Ascending aorta (tissue), 2 donors: ENCODE measurements at regions not wholly inside any gene's neighbourhood (a gene's known extent, or its start where the extent isn't known, plus 50 kb on each side); places are given as distances from the start of the nearest gene placed in this dataset.

ENCODE experiments used
- DNase-seq, 2 donors: peaks; one replicate each; pipeline ENCODE4 v3.0.0-alpha.2; 2019; ENCODE audit warnings: low spot score in 2 of 2
- H3K27ac ChIP-seq, 2 donors: fragments of 200-600 bp; sonication (generic); one replicate each; pipeline ENCODE4 v1.5.1; 2016 to 2017; ENCODE audit warnings: mild to moderate bottlenecking in 1 of 2
- H3K27me3 ChIP-seq: fragments of 200-600 bp; sonication (generic); one replicate; pipeline ENCODE4 v1.5.1; 2017
- H3K36me3 ChIP-seq, 2 donors: fragments of 200-600 bp; sonication (generic); one replicate each; pipeline ENCODE4 v1.5.1; 2016
- H3K4me1 ChIP-seq, 2 donors: fragments of 200-600 bp; sonication (generic); one replicate each; pipeline ENCODE4 v1.5.1; 2016 to 2017; ENCODE audit warnings: mild to moderate bottlenecking in 1 of 2
- H3K4me3 ChIP-seq, 2 donors: fragments of 200-600 bp; sonication (generic); one replicate each; pipeline ENCODE4 v1.5.1; 2016 to 2017; ENCODE audit warnings: mild to moderate bottlenecking in 1 of 2
- H3K9me3 ChIP-seq, 2 donors: fragments of 200-600 bp; sonication (generic); one replicate each; pipeline ENCODE4 v1.5.1; 2016
- intact Hi-C: fragments of 100-400 bp; cut with DNase I; formaldehyde crosslinking; loops from one replicate; pipeline ENCODE4 v1.15.1; 2023
- TF ChIP-seq, protein P1 (sequence below), 3 experiments: fragments of 200-600 bp in 2 of 3; fragments of 450-650 bp in 1 of 3; sonication (generic) in 2 of 3; IDR thresholded peaks; one replicate each; pipeline ENCODE4 v1.5.1; 2016 to 2019; ENCODE audit warnings: antibody characterized with exemption in 3 of 3, mild to moderate bottlenecking in 1 of 3, moderate library complexity in 1 of 3

DNA sequence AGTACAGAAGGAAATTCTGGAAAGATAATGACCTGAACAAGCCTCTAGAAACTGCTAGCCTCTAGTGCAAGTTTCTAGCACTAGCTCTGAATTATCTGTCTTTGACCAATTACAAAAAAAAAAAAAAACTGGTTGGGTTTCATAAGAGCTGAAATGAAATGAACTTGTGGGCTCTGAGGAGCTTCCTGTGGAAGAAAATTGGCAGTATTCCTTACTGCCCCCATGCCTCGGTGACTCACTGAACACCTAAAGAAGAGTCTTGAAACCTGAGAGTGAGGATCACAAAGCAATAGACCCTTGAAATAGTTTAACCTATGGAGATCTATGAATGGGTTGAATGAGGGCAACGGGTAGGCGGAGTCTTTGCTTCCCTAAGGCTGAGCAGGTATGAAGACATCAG is 263.6 kb upstream of the RASA1 start:
- no peaks in the 10 kb centered on the region for H3K4me1 ChIP-seq
- TF ChIP-seq, protein P1, sequence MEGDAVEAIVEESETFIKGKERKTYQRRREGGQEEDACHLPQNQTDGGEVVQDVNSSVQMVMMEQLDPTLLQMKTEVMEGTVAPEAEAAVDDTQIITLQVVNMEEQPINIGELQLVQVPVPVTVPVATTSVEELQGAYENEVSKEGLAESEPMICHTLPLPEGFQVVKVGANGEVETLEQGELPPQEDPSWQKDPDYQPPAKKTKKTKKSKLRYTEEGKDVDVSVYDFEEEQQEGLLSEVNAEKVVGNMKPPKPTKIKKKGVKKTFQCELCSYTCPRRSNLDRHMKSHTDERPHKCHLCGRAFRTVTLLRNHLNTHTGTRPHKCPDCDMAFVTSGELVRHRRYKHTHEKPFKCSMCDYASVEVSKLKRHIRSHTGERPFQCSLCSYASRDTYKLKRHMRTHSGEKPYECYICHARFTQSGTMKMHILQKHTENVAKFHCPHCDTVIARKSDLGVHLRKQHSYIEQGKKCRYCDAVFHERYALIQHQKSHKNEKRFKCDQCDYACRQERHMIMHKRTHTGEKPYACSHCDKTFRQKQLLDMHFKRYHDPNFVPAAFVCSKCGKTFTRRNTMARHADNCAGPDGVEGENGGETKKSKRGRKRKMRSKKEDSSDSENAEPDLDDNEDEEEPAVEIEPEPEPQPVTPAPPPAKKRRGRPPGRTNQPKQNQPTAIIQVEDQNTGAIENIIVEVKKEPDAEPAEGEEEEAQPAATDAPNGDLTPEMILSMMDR (IDR thresholded peaks at IDR 0.05): no peak
- no peak overlapping the region for H3K27ac ChIP-seq
- H3K36me3 ChIP-seq: no peaks in the 10 kb centered on the region
- intact Hi-C loops: no loop called here
- H3K27me3 ChIP-seq: no peaks in the 10 kb centered on the region
- no peaks in the 10 kb centered on the region for H3K9me3 ChIP-seq
- no peak overlapping the region for H3K4me3 ChIP-seq
- no peak for DNase-seq

DNA sequence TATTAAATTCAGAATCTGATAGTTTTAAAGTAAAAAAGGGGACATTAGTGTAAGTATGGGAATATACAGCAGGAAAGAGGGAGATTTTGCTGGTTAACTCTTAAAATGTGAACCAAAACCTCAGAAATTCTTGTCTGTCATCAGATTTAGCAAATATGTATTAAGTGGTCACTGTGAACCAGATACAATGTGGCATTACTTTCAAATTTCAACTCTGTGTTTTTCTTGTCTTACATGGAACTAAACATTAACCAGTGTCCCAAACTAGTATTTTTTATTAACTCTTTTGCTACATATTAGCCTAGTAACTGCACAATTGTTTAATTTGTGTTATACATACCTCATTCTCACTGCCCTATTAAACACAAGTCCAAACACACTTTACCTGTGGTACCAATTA is 259.9 kb upstream of the RASA1 start:
- intact Hi-C loops: no loop called here
- DNase-seq: no peak
- no peaks in the 10 kb centered on the region for H3K36me3 ChIP-seq
- H3K9me3 ChIP-seq: no peaks in the 10 kb centered on the region
- H3K4me3 ChIP-seq: no peak overlapping the region
- H3K27ac ChIP-seq: no peak overlapping the region
- no peaks in the 10 kb centered on the region for H3K4me1 ChIP-seq
- TF ChIP-seq, protein P1 (IDR thresholded peaks at IDR 0.05): no peak
- H3K27me3 ChIP-seq: no peaks in the 10 kb centered on the region

DNA sequence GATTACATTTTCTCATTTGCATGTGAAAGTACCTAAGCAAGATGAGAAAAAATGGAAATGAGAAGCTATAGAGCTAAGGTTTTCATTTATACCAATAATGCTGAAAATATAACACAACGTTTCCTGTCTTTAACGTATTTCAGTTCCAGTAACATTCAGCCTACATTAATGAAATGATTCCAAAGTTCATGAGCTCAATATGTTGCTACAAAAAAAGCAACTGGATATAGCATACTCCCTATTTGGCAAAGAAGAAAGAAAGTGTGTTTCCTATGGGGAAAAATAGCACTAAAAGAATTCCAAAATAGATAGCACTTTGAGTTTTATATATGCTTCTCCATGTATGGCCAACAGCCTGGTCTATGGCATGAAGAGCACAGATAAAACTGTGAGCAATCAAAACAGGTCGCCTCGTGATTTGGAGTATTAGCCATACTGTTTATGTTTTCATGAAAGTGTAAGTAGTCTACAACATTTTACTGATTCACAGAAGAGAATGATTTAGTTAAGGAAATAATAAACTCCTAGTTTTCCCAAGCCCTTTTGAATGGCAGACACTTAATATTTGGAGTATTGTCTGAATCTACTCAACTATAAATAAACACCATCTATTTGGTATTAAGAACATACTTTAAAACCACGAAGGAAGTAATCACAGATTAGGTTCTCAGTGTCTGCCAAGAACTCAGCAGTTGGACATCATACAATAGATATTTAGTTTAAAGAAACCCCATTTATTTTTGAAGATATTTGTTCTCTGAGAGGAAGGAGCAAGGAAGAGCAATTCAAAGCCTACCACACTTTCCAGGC is 258.7 kb upstream of the RASA1 start:
- no peaks in the 10 kb centered on the region for H3K9me3 ChIP-seq
- TF ChIP-seq, protein P1 (IDR thresholded peaks at IDR 0.05): no peak
- no peaks in the 10 kb centered on the region for H3K36me3 ChIP-seq
- H3K27me3 ChIP-seq: no peaks in the 10 kb centered on the region
- no peak overlapping the region for H3K4me3 ChIP-seq
- H3K4me1 ChIP-seq: no peaks in the 10 kb centered on the region
- H3K27ac ChIP-seq: no peak overlapping the region
- intact Hi-C loops: no loop called here
- no peak for DNase-seq

DNA sequence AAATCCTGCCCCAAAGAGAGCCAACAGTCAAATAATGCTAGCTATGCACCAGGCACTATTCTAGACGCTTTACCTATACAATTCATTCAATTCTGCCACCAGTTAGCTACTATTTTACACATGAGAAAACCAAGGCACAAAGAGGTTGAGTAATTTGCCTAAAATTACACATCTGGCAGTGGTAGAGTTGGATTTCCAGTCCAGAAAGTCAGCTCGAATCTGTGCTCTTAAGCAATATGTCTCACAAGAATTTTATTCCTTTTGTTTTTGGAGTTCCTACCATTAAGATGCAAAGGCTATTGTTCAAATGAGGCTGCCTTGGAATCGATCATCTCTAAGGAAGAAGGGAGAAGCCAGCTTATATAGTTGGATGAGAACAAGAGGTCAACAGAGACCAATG is 256.9 kb upstream of the RASA1 start:
- intact Hi-C loops: loop anchor here (5.0 kb wide), 1 partner anchor 128 kb away; no protein-coding TSS in a partner anchor
- TF ChIP-seq, protein P1 (IDR thresholded peaks at IDR 0.05): no peak

DNA sequence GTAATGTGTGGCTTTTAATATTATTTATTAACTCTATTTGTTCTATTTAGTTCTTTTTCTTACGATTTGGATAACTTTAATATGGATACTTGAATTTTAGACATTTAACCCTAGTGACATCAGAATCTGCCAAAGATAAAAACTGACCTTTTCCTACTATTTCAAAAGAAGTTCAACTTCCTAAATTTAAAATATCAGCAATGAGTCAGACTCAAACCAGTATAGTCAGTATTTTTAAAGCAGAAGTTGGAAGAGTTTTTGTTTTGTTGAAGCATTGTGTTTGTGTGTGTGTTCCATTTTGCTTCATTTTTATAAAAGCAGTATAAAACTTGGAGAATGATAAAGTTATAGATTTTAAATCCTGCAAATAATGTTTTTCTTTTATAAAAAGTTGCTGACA is 251.8 kb upstream of the RASA1 start:
- DNase-seq: no peak
- Histone ChIP-seq H3K36me3 (no peaks in the 10 kb centered on the region), H3K4me1 (peaks cover 0 to 10% of the 10 kb centered on the region in 2 donors), H3K9me3 (no peaks in the 10 kb centered on the region), H3K4me3 (no peak overlapping the region), H3K27ac (no peak overlapping the region), H3K27me3 (no peaks in the 10 kb centered on the region)
- intact Hi-C loops: no loop called here
- TF ChIP-seq, protein P1 (IDR thresholded peaks at IDR 0.05): no peak

More for the DNA sequence above, 256.9 kb upstream of the RASA1 start:
- no peak overlapping the region for H3K27ac ChIP-seq
- H3K4me3 ChIP-seq: no peak overlapping the region
- no peaks in the 10 kb centered on the region for H3K36me3 ChIP-seq
- no peaks in the 10 kb centered on the region for H3K27me3 ChIP-seq
- DNase-seq: no peak
- no peaks in the 10 kb centered on the region for H3K9me3 ChIP-seq
- no peaks in the 10 kb centered on the region for H3K4me1 ChIP-seq
